Endothelial cell of umbilical vein (primary cell): ENCODE measurements at regions not wholly inside any gene's neighbourhood (a gene's known extent, or its start where the extent isn't known, plus 50 kb on each side); places are given as distances from the start of the nearest gene placed in this dataset.

Experiments used
- BruUV-seq: library from RNA; stranded (reverse); fragments of 400-500 nt; replicated peaks from 2 replicates; lab custom pipeline; 2021; lab: Mats Ljungman, UMichigan
- CTCF ChIA-PET: fragments of 300-600, 350-600 bp; sonication (Branson Sonifier 250); formaldehyde crosslinking; loops from one replicate; lab custom pipeline; 2021; ENCODE audit warnings: antibody characterized with exemption, inconsistent platforms; lab: Charles Lee
- POLR2A ChIA-PET: fragments of 300-600, 350-600 bp; sonication (Branson Sonifier 250); formaldehyde crosslinking; loops from one replicate; lab custom pipeline; 2021; ENCODE audit warnings: antibody characterized with exemption, inconsistent platforms; lab: Charles Lee
- DNase-seq: peaks from one replicate; pipeline ENCODE4 v3.0.0-alpha.2; 2011; ENCODE audit warnings: low read depth, low spot score
- FAIRE-seq: peaks from 2 replicates; lab custom pipeline; 2011; peaks lifted over from hg19 to GRCh38; lab: Jason Lieb, UNC
- H2AFZ ChIP-seq: 2 replicates; pipeline ENCODE4 v1.6.0; 2012; ENCODE audit warnings: low read depth, low read length, control low read depth, inconsistent platforms
- H3K27ac ChIP-seq: 2 replicates; pipeline ENCODE4 v1.5.1; 2011; ENCODE audit warnings: low read depth, mild to moderate bottlenecking, control low read depth, low read length, moderate library complexity; ENCODE audit not compliant: insufficient read depth
- H3K27me3 ChIP-seq, 2 experiments: 2 replicates each; pipeline versions ENCODE4 v1.6.0 to v1.6.1; 2011; ENCODE audit warnings: low read length in 2 of 2, mixed read lengths in 1 of 2; ENCODE audit not compliant: control insufficient read depth in 2 of 2, insufficient read depth in 2 of 2
- H3K36me3 ChIP-seq, 2 experiments: 2 replicates in 1 of 2; 3 replicates in 1 of 2; pipeline ENCODE4 v1.5.1; 2011; ENCODE audit warnings: low read length in 2 of 2, mild to moderate bottlenecking in 1 of 2, moderate library complexity in 1 of 2; ENCODE audit not compliant: control insufficient read depth in 2 of 2, insufficient read depth in 2 of 2; ENCODE audit errors: extremely low read depth in 1 of 2
- H3K4me1 ChIP-seq: 3 replicates; pipeline ENCODE4 v1.5.1; 2011; ENCODE audit warnings: mild to moderate bottlenecking, low read length; ENCODE audit not compliant: control insufficient read depth, insufficient read depth; ENCODE audit errors: extremely low read depth
- H3K4me2 ChIP-seq: 2 replicates; pipeline ENCODE4 v1.6.1; 2011; ENCODE audit warnings: low read length, control low read depth, mixed read lengths; ENCODE audit not compliant: insufficient read depth
- H3K4me3 ChIP-seq, 3 experiments: fragments of 200-600 bp in 1 of 3; sonication (generic), shearing (Covaris generic) in 1 of 3; replicated peaks in 1 of 3; 2 replicates each; pipeline ENCODE4 v1.5.1; 2011 to 2016; ENCODE audit warnings: control low read depth in 3 of 3, low read length in 3 of 3, mild to moderate bottlenecking in 2 of 3, inconsistent platforms in 1 of 3, low read depth in 1 of 3, moderate library complexity in 1 of 3; ENCODE audit not compliant: insufficient read depth in 1 of 3
- H3K79me2 ChIP-seq: 2 replicates; pipeline ENCODE4 v1.6.0; 2012; ENCODE audit warnings: low read length, inconsistent platforms; ENCODE audit not compliant: control insufficient read depth, insufficient read depth
- H3K9ac ChIP-seq: replicated peaks from 2 replicates; pipeline ENCODE3; 2011; ENCODE audit warnings: low read length, control low read depth; ENCODE audit not compliant: insufficient read depth; ENCODE audit errors: extremely low read depth
- H3K9me1 ChIP-seq: replicated peaks from 3 replicates; pipeline ENCODE4 v1.6.0; 2011; ENCODE audit warnings: mild to moderate bottlenecking, low read length; ENCODE audit not compliant: control insufficient read depth, insufficient read depth; ENCODE audit errors: extremely low read depth
- H3K9me3 ChIP-seq: replicated peaks from 2 replicates; pipeline ENCODE4 v1.5.1; 2012; ENCODE audit warnings: low read length, inconsistent platforms; ENCODE audit not compliant: control insufficient read depth, insufficient read depth
- H4K20me1 ChIP-seq: replicated peaks from 2 replicates; pipeline ENCODE3; 2011; ENCODE audit warnings: mild to moderate bottlenecking, low read length; ENCODE audit not compliant: control insufficient read depth, insufficient read depth; ENCODE audit errors: extremely low read depth
- CTCF ChIP-seq, 2 donors: IDR thresholded peaks; 1 replicate in 1 of 2; 2 replicates in 1 of 2; pipeline ENCODE4 v1.5.1; 2011; ENCODE audit warnings: low read length in 2 of 2, mild to moderate bottlenecking in 2 of 2, moderate library complexity in 2 of 2, control low read depth in 1 of 2, inconsistent platforms in 1 of 2, low read depth in 1 of 2; ENCODE audit not compliant: insufficient read depth in 1 of 2; ENCODE audit errors: extremely low read depth in 1 of 2
- EZH2 ChIP-seq: IDR thresholded peaks from 2 replicates; pipeline ENCODE4 v1.6.1; 2012; ENCODE audit warnings: borderline replicate concordance, low read depth, mild to moderate bottlenecking, moderate library complexity, low read length, inconsistent platforms; ENCODE audit not compliant: severe bottlenecking
- FOS ChIP-seq: IDR thresholded peaks from 2 replicates; pipeline ENCODE4 v1.6.1; 2011; ENCODE audit warnings: mild to moderate bottlenecking, low read length, moderate library complexity, borderline replicate concordance; ENCODE audit not compliant: insufficient read depth
- GATA2 ChIP-seq: IDR thresholded peaks from 2 replicates; pipeline ENCODE4 v1.7.0; 2011; ENCODE audit warnings: low read depth, mild to moderate bottlenecking, moderate library complexity, mixed read lengths, low read length; ENCODE audit not compliant: insufficient read length, insufficient read depth
- MAX ChIP-seq: IDR thresholded peaks from 2 replicates; pipeline ENCODE4 v1.6.1; 2011; ENCODE audit not compliant: insufficient read depth, insufficient read length
- MYC ChIP-seq: IDR thresholded peaks from one replicate; pipeline ENCODE4 v1.6.1; 2011; ENCODE audit warnings: mild to moderate bottlenecking, low read depth, low read length
- POLR2A ChIP-seq: IDR thresholded peaks from 2 replicates; pipeline ENCODE4 v1.6.1; 2012; ENCODE audit warnings: low read depth, mild to moderate bottlenecking, control low read depth, low read length
- POLR2AphosphoS5 ChIP-seq: IDR thresholded peaks from 2 replicates; pipeline ENCODE4 v1.6.1; 2012; ENCODE audit warnings: low read depth, mild to moderate bottlenecking, control low read depth, low read length, moderate library complexity; ENCODE audit not compliant: insufficient read depth
- dilution Hi-C: fragments of 300-500 bp; cut with MboI; formaldehyde crosslinking; loops from one replicate; pipeline ENCODE4 v1.15.0; 2019; ENCODE audit warnings: low sequenced_read_pairs; ENCODE audit not compliant: extremely low pct_ligation_motif_present
- intact Hi-C: fragments of 100-400 bp; cut with micrococcal nuclease; formaldehyde crosslinking; loops from one replicate; pipeline ENCODE4 v1.10.0; 2022

- no peaks in the 10 kb centered on the region for H3K79me2 ChIP-seq
- intact Hi-C loops: no loop called here
- FAIRE-seq (no peak), DNase-seq (peak; percentile 66)
- no peaks in the 10 kb centered on the region for H3K9me1 ChIP-seq
- POLR2A ChIA-PET: no interaction called here
- dilution Hi-C loops: no loop called here
- no peaks in the 10 kb centered on the region for H3K4me1 ChIP-seq
- H3K36me3 ChIP-seq: no peaks in the 10 kb centered on the region
- CTCF ChIA-PET: interaction anchor here (1.7 kb wide), 1 partner anchor 23 kb away, joined by 4 read pairs; no protein-coding TSS in a partner anchor
- TF ChIP-seq MAX (no peak), FOS (no peak), POLR2AphosphoS5 (no peak), POLR2A (no peak), MYC (no peak), CTCF (IDR thresholded peaks at IDR 0.05; ENCODE audit: extremely low read depth in 1 of 2, insufficient read depth in 1 of 2, low read depth in 1 of 2, low read length in 2 of 2) (no peak), EZH2 (no peak), GATA2 (no peak)
- H3K4me2 ChIP-seq: no peak overlapping the region
- no peaks in the 10 kb centered on the region for H4K20me1 ChIP-seq
- no peak overlapping the region for H2AFZ ChIP-seq
- no peaks in the 10 kb centered on the region for H3K9me3 ChIP-seq
- BruUV-seq: no TSS peak
- H3K27me3 ChIP-seq: peaks cover 9 to 10% of the 10 kb centered on the region in 2 experiments
- H3K9ac ChIP-seq: no peak overlapping the region
- no peak overlapping the region for H3K27ac ChIP-seq
- H3K4me3 ChIP-seq: no peak overlapping the region
These were observed 192.3 kb upstream of the ZMIZ1 start for GRCh38 chr10:78876449-78876848.
